Mesothelial cell of epicardium (in vitro differentiated cells): ENCODE measurements at regions not wholly inside any gene's neighbourhood (a gene's known extent, or its start where the extent isn't known, plus 50 kb on each side); places are given as distances from the start of the nearest gene placed in this dataset.

Experiments used
- DNase-seq, 2 experiments: peaks; one replicate each; pipeline ENCODE4 v3.0.0; 2021; ENCODE audit warnings: low spot score in 2 of 2; ENCODE audit not compliant: unreplicated experiment in 2 of 2
- H3K27ac Mint-ChIP-seq: 2 replicates; pipeline ENCODE4 v1.8.0; 2021; ENCODE audit warnings: mixed read lengths
- H3K27me3 Mint-ChIP-seq: 2 replicates; pipeline ENCODE4 v1.8.0; 2021; ENCODE audit warnings: low read depth, mixed read lengths
- H3K36me3 Mint-ChIP-seq: 2 replicates; pipeline ENCODE4 v1.8.0; 2021; ENCODE audit warnings: mixed read lengths
- H3K4me1 Mint-ChIP-seq: 2 replicates; pipeline ENCODE4 v1.8.0; 2021; ENCODE audit warnings: mixed read lengths
- H3K4me3 Mint-ChIP-seq: 2 replicates; pipeline ENCODE4 v1.8.0; 2021; ENCODE audit warnings: mild to moderate bottlenecking, moderate library complexity, mixed read lengths
- H3K9me3 Mint-ChIP-seq: 2 replicates; pipeline ENCODE4 v1.8.0; 2021; ENCODE audit warnings: mixed read lengths
- TF ChIP-seq, protein P1 (sequence below): fragments of 200-600 bp; sonication (generic); IDR thresholded peaks from one replicate; pipeline ENCODE4 v1.5.0; 2021; ENCODE audit warnings: antibody characterized with exemption; ENCODE audit not compliant: unreplicated experiment

DNA sequence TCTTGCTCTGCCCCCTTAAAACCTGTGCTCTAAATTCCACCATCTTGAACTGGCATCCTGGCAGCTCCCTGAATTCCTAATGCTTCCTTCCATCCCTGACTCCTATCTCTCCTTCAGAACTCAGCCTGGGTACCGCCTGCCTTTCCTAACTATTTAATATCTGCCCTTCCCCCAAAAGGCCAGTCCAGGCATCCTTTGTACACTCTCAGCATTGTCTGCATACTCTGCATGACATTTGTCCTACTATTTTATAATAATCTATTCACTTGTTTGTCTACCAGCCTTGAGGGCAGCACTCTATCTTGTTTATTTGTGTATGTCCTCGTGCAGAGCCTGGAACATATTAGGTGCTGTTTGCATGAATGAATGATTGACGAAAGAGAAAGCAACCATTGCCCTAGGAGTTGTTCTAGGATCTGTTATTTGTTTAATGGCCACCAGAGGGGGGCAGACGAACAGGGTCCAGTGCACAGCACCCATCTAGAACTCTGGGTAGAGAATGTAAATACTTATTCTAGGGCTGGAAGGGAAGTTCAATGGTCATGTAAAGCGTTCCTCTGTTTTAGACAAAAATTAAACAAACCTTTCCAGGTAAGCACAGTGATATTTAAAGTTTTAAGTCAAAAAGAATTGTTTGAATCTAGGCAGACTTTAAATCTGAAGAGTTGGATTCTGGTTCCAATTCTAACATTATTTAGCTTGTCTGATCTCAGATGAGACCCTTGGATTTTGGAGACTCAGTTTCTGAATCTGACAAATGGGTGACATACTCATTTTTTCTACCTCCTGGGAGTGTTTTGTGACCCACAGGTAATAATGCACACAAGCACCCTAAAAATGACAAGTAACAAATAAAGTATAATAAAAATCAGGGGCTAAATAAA lies 125.8 kb upstream of the GALNT15 start:
- no peak for DNase-seq
- H3K4me3 Mint-ChIP-seq, result peak overlapping the region; percentile 43
- no peaks in the 10 kb centered on the region for H3K36me3 Mint-ChIP-seq
- H3K27me3 Mint-ChIP-seq, result no peaks in the 10 kb centered on the region
- no peak overlapping the region for H3K27ac Mint-ChIP-seq
- no peaks in the 10 kb centered on the region for H3K9me3 Mint-ChIP-seq
- TF ChIP-seq, protein P1, sequence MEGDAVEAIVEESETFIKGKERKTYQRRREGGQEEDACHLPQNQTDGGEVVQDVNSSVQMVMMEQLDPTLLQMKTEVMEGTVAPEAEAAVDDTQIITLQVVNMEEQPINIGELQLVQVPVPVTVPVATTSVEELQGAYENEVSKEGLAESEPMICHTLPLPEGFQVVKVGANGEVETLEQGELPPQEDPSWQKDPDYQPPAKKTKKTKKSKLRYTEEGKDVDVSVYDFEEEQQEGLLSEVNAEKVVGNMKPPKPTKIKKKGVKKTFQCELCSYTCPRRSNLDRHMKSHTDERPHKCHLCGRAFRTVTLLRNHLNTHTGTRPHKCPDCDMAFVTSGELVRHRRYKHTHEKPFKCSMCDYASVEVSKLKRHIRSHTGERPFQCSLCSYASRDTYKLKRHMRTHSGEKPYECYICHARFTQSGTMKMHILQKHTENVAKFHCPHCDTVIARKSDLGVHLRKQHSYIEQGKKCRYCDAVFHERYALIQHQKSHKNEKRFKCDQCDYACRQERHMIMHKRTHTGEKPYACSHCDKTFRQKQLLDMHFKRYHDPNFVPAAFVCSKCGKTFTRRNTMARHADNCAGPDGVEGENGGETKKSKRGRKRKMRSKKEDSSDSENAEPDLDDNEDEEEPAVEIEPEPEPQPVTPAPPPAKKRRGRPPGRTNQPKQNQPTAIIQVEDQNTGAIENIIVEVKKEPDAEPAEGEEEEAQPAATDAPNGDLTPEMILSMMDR, result peak; percentile 70
- no peaks in the 10 kb centered on the region for H3K4me1 Mint-ChIP-seq

GRCh38 chr3:16050641-16051467 lies 123.6 kb upstream of the GALNT15 start:
- H3K4me1 Mint-ChIP-seq, result peaks cover 3% of the 10 kb centered on the region
- no peak for DNase-seq
- no peaks in the 10 kb centered on the region for H3K36me3 Mint-ChIP-seq
- H3K27ac Mint-ChIP-seq, result no peak overlapping the region
- TF ChIP-seq, protein P1, result no peak
- no peaks in the 10 kb centered on the region for H3K9me3 Mint-ChIP-seq
- H3K4me3 Mint-ChIP-seq, result no peak overlapping the region
- no peaks in the 10 kb centered on the region for H3K27me3 Mint-ChIP-seq

GRCh38 chr3:16051691-16052090 lies 122.8 kb upstream of the GALNT15 start:
- Mint-ChIP-seq H3K27ac (no peak overlapping the region), H3K4me3 (no peak overlapping the region), H3K9me3 (no peaks in the 10 kb centered on the region), H3K27me3 (no peaks in the 10 kb centered on the region), H3K36me3 (no peaks in the 10 kb centered on the region), H3K4me1 (peaks cover 6% of the 10 kb centered on the region)
- TF ChIP-seq, protein P1, result no peak
- no peak for DNase-seq

DNA sequence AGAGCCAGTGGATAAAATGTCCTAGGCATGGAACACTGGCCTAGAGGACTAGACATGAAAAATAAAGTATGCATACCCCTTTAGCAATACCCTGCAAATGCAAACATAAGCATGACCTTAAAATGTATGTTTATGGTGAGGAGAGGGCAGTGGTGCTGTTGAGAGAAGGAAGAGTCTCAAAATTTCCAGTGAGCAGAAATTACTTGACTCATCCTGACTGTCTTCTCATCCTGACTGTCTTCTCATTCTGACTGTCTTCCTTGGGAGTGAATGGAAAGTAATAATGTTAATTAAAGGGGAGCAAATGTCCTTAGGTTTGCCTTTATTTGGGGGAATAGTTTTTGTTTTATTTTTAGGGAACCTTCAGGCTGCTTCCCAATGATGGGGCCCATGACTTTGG lies 121.5 kb upstream of the GALNT15 start:
- TF ChIP-seq, protein P1, result no peak
- Mint-ChIP-seq H3K9me3 (no peaks in the 10 kb centered on the region), H3K4me1 (peaks cover 6% of the 10 kb centered on the region), H3K4me3 (no peak overlapping the region), H3K36me3 (no peaks in the 10 kb centered on the region), H3K27ac (no peak overlapping the region), H3K27me3 (no peaks in the 10 kb centered on the region)
- DNase-seq, result no peak

GRCh38 chr3:16053794-16054193 lies 120.7 kb upstream of the GALNT15 start:
- no peak overlapping the region for H3K4me3 Mint-ChIP-seq
- H3K4me1 Mint-ChIP-seq, result peaks cover 6% of the 10 kb centered on the region
- no peaks in the 10 kb centered on the region for H3K9me3 Mint-ChIP-seq
- DNase-seq, result no peak
- H3K36me3 Mint-ChIP-seq, result no peaks in the 10 kb centered on the region
- TF ChIP-seq, protein P1, result no peak
- no peak overlapping the region for H3K27ac Mint-ChIP-seq
- no peaks in the 10 kb centered on the region for H3K27me3 Mint-ChIP-seq
